Hepatocyte (in vitro differentiated cells): ENCODE measurements at regions not wholly inside any gene's neighbourhood (a gene's known extent, or its start where the extent isn't known, plus 50 kb on each side); places are given as distances from the start of the nearest gene placed in this dataset.

Source experiments
- DNase-seq: peaks from one replicate; pipeline ENCODE4 v3.0.0-alpha.2; 2016; ENCODE audit warnings: low spot score
- H2AFZ ChIP-seq: fragments of 200-600 bp; sonication (generic); 2 replicates; pipeline ENCODE4 v1.6.0; 2016; ENCODE audit warnings: antibody characterized with exemption, mild to moderate bottlenecking
- H3K27ac ChIP-seq: fragments of 200-600 bp; sonication (generic); 2 replicates; pipeline ENCODE4 v1.5.1; 2016; ENCODE audit warnings: mild to moderate bottlenecking
- H3K27me3 ChIP-seq: fragments of 200-600 bp; sonication (generic); 2 replicates; pipeline ENCODE4 v1.6.1; 2016
- H3K36me3 ChIP-seq: fragments of 200-600 bp; sonication (generic); replicated peaks from 2 replicates; pipeline ENCODE4 v1.5.1; 2016; ENCODE audit warnings: low read depth; ENCODE audit not compliant: insufficient read depth
- H3K4me1 ChIP-seq: fragments of 200-600 bp; sonication (generic); 2 replicates; pipeline ENCODE4 v1.5.1; 2016; ENCODE audit warnings: mild to moderate bottlenecking, moderate library complexity; ENCODE audit not compliant: insufficient read depth
- H3K4me2 ChIP-seq: fragments of 200-600 bp; sonication (generic); 2 replicates; pipeline ENCODE4 v1.6.0; 2016
- H3K4me3 ChIP-seq: fragments of 200-600 bp; sonication (generic); 2 replicates; pipeline ENCODE4 v1.5.1; 2016; ENCODE audit warnings: mild to moderate bottlenecking
- H3K79me2 ChIP-seq: fragments of 200-600 bp; sonication (generic); 2 replicates; pipeline ENCODE4 v1.6.0; 2017; ENCODE audit warnings: mild to moderate bottlenecking
- H3K9me2 ChIP-seq: fragments of 200-600 bp; sonication (generic); replicated peaks from 2 replicates; pipeline ENCODE4 v1.6.0; 2017; ENCODE audit warnings: mild to moderate bottlenecking; ENCODE audit not compliant: insufficient read depth
- H3K9me3 ChIP-seq: fragments of 200-600 bp; sonication (generic); 2 replicates; pipeline ENCODE4 v1.5.1; 2016; ENCODE audit warnings: low read depth, mild to moderate bottlenecking
- H4K20me1 ChIP-seq: fragments of 200-600 bp; sonication (generic); 2 replicates; pipeline ENCODE4 v1.6.0; 2016; ENCODE audit warnings: mild to moderate bottlenecking; ENCODE audit not compliant: insufficient read depth, poor library complexity, severe bottlenecking
- CTCF ChIP-seq: fragments of 200-600 bp; sonication (generic); IDR thresholded peaks from 2 replicates; pipeline ENCODE4 v1.5.1; 2016; ENCODE audit warnings: antibody characterized with exemption, mild to moderate bottlenecking; ENCODE audit not compliant: poor library complexity
- EZH2 ChIP-seq: fragments of 200-600 bp; sonication (generic); IDR thresholded peaks from 2 replicates; pipeline ENCODE4 v1.6.1; 2016; ENCODE audit warnings: antibody characterized with exemption, mild to moderate bottlenecking, borderline replicate concordance
- EZH2phosphoT487 ChIP-seq: fragments of 200-600 bp; sonication (generic); IDR thresholded peaks from one replicate; pipeline ENCODE4 v1.6.1; 2018; ENCODE audit warnings: antibody characterized with exemption, mild to moderate bottlenecking, low read depth, moderate library complexity; ENCODE audit not compliant: unreplicated experiment, severe bottlenecking
- WGBS: methylation state at CpG from one replicate; pipeline ENCODE4 v1.1.6; 2016; ENCODE audit warnings: low lambda C conversion rate; ENCODE audit errors: missing lambda C conversion rate; 5-methylcytosine and 5-hydroxymethylcytosine counted together

GRCh38 chr4:126637706-126638105, 995.1 kb upstream of the INTU start:
- no peaks in the 10 kb centered on the region for H3K79me2 ChIP-seq
- no peak overlapping the region for H3K4me3 ChIP-seq
- no peaks in the 10 kb centered on the region for H3K9me3 ChIP-seq
- H2AFZ ChIP-seq = no peak overlapping the region
- H4K20me1 ChIP-seq = no peaks in the 10 kb centered on the region
- no peaks in the 10 kb centered on the region for H3K9me2 ChIP-seq
- TF ChIP-seq EZH2 (no peak), EZH2phosphoT487 (no peak), CTCF (no peak)
- no peak overlapping the region for H3K4me2 ChIP-seq
- 94% methylated on average over 3 of the region's 3 CpGs for WGBS
- DNase-seq = no peak
- no peaks in the 10 kb centered on the region for H3K4me1 ChIP-seq
- no peaks in the 10 kb centered on the region for H3K27me3 ChIP-seq
- no peak overlapping the region for H3K27ac ChIP-seq
- H3K36me3 ChIP-seq = no peaks in the 10 kb centered on the region

- no peak for DNase-seq
- Histone ChIP-seq H3K79me2 (no peaks in the 10 kb centered on the region), H3K4me2 (no peak overlapping the region), H3K9me3 (no peaks in the 10 kb centered on the region), H4K20me1 (no peaks in the 10 kb centered on the region), H3K9me2 (no peaks in the 10 kb centered on the region), H3K4me1 (no peaks in the 10 kb centered on the region), H3K27ac (no peak overlapping the region), H3K27me3 (no peaks in the 10 kb centered on the region), H3K36me3 (no peaks in the 10 kb centered on the region), H3K4me3 (no peak overlapping the region), H2AFZ (no peak overlapping the region)
- WGBS = 92% methylated on average over 3 of the region's 3 CpGs
- TF ChIP-seq CTCF (no peak), EZH2phosphoT487 (no peak), EZH2 (no peak)
Observed at GRCh38 chr4:126647320-126647719, 985.4 kb upstream of the INTU start.

- no peak for DNase-seq
- H3K27ac ChIP-seq = no peak overlapping the region
- H3K9me2 ChIP-seq = no peaks in the 10 kb centered on the region
- H2AFZ ChIP-seq = no peak overlapping the region
- TF ChIP-seq EZH2phosphoT487 (no peak), EZH2 (no peak), CTCF (no peak)
- H3K79me2 ChIP-seq = no peaks in the 10 kb centered on the region
- H3K4me2 ChIP-seq = no peak overlapping the region
- no peaks in the 10 kb centered on the region for H3K27me3 ChIP-seq
- no peaks in the 10 kb centered on the region for H4K20me1 ChIP-seq
- 81% methylated on average over 3 of the region's 3 CpGs for WGBS
- no peaks in the 10 kb centered on the region for H3K36me3 ChIP-seq
- H3K9me3 ChIP-seq = no peaks in the 10 kb centered on the region
- no peaks in the 10 kb centered on the region for H3K4me1 ChIP-seq
- H3K4me3 ChIP-seq = no peak overlapping the region
Observed at GRCh38 chr4:126647756-126648397, 984.9 kb upstream of the INTU start.
